ENCODE measurements at regions not wholly inside any gene's neighbourhood (a gene's known extent, or its start where the extent isn't known, plus 50 kb on each side); places are given as distances from the start of the nearest gene placed in this dataset.

DNA sequence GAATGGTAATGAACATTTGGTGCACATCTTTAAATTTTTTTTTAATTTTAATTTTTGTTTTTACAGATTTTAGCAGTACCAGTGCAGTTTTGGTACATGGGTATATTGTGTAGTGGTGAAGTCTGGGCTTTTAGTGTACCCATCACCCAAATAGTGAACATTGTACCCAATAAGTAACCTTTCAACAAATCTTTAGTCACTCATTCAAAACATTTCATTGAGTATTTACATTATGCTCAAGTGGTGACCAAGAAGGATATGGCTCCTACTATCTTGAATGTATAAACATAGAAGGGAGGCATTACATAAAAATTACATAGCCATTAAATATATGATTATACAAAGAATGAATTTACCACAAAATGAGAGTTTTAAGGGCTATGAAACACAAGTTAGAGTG is 223.3 kb downstream of the SPRY1 start:
- no peak for TF ChIP-seq EZH2 (IDR thresholded peaks at IDR 0.05; ENCODE audit: low read length, missing control alignments)
- TF ChIP-seq, protein P1, sequence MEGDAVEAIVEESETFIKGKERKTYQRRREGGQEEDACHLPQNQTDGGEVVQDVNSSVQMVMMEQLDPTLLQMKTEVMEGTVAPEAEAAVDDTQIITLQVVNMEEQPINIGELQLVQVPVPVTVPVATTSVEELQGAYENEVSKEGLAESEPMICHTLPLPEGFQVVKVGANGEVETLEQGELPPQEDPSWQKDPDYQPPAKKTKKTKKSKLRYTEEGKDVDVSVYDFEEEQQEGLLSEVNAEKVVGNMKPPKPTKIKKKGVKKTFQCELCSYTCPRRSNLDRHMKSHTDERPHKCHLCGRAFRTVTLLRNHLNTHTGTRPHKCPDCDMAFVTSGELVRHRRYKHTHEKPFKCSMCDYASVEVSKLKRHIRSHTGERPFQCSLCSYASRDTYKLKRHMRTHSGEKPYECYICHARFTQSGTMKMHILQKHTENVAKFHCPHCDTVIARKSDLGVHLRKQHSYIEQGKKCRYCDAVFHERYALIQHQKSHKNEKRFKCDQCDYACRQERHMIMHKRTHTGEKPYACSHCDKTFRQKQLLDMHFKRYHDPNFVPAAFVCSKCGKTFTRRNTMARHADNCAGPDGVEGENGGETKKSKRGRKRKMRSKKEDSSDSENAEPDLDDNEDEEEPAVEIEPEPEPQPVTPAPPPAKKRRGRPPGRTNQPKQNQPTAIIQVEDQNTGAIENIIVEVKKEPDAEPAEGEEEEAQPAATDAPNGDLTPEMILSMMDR (conservative IDR thresholded peaks at IDR 0.05 in 1 of 2, IDR thresholded peaks at IDR 0.05 in 1 of 2; ENCODE audit: low read depth in 1 of 2, low read length in 2 of 2), result no peak

Measured in fibroblast of lung (primary cell).